DND-41 (cell line): ENCODE measurements at regions not wholly inside any gene's neighbourhood (a gene's known extent, or its start where the extent isn't known, plus 50 kb on each side); places are given as distances from the start of the nearest gene placed in this dataset.
"Not testable (repeated sequence)": the region's sequence is repeated elsewhere in the genome, so short reads cannot be mapped to it uniquely, and the experiment has no call there.

Source experiments
- ATAC-seq: fragments of 200-7000 bp; cut with Tn5 transposase; 3 replicates; pipeline ENCODE4 v1.9.1; 2021; ENCODE audit warnings: low read depth; ENCODE audit not compliant: insufficient read depth
- DNase-seq: peaks from one replicate; pipeline ENCODE4 v3.0.0-alpha.2; 2020
- H2AFZ ChIP-seq: 2 replicates; pipeline ENCODE4 v1.6.0; 2012; ENCODE audit warnings: low read depth, low read length
- H3K27ac ChIP-seq: 2 replicates; pipeline ENCODE4 v1.5.1; 2012; ENCODE audit warnings: low read length, inconsistent platforms
- H3K27me3 ChIP-seq: fragments of 200-600 bp; sonication (generic); 2 replicates; pipeline ENCODE4 v1.6.0; 2012; ENCODE audit warnings: low read length, mild to moderate bottlenecking, inconsistent platforms; ENCODE audit not compliant: insufficient read depth, poor library complexity
- H3K36me3 ChIP-seq: 2 replicates; pipeline ENCODE4 v1.5.1; 2012; ENCODE audit warnings: low read length, inconsistent platforms; ENCODE audit not compliant: insufficient read depth
- H3K4me1 ChIP-seq: 2 replicates; pipeline ENCODE4 v1.5.1; 2012; ENCODE audit warnings: mild to moderate bottlenecking, low read length; ENCODE audit not compliant: insufficient read depth
- H3K4me2 ChIP-seq: 2 replicates; pipeline ENCODE4 v1.6.0; 2012; ENCODE audit warnings: mild to moderate bottlenecking, moderate library complexity, low read length, inconsistent platforms; ENCODE audit not compliant: insufficient read depth
- H3K4me3 ChIP-seq, 2 experiments: fragments of 200-600 bp in 1 of 2; shearing (Covaris generic) in 1 of 2; 2 replicates each; pipeline ENCODE4 v1.5.1; 2012 to 2016; ENCODE audit warnings: inconsistent platforms in 2 of 2, low read length in 2 of 2, mild to moderate bottlenecking in 2 of 2, low read depth in 1 of 2, moderate library complexity in 1 of 2
- H3K79me2 ChIP-seq: 2 replicates; pipeline ENCODE4 v1.6.0; 2012; ENCODE audit warnings: low read length, inconsistent platforms; ENCODE audit not compliant: insufficient read depth
- H3K9ac ChIP-seq: 2 replicates; pipeline ENCODE4 v1.6.0; 2012; ENCODE audit warnings: low read depth, mild to moderate bottlenecking, inconsistent platforms, low read length, moderate library complexity
- H3K9me3 ChIP-seq: 2 replicates; pipeline ENCODE4 v1.5.1; 2012; ENCODE audit warnings: low read length, moderate library complexity, mild to moderate bottlenecking, inconsistent platforms; ENCODE audit not compliant: insufficient read depth, severe bottlenecking
- H4K20me1 ChIP-seq: 2 replicates; pipeline ENCODE4 v1.6.0; 2012; ENCODE audit warnings: low read length; ENCODE audit not compliant: insufficient read depth
- CTCF ChIP-seq: IDR thresholded peaks from 2 replicates; pipeline ENCODE4 v1.5.1; 2012; ENCODE audit warnings: borderline replicate concordance, low read length, moderate library complexity, mild to moderate bottlenecking; ENCODE audit not compliant: poor library complexity, severe bottlenecking; ENCODE audit errors: extremely low read depth
- EZH2 ChIP-seq: IDR thresholded peaks from 3 replicates; pipeline ENCODE4 v1.6.1; 2012; ENCODE audit warnings: borderline replicate concordance, low read depth, mild to moderate bottlenecking, moderate library complexity, low read length, inconsistent platforms; ENCODE audit not compliant: severe bottlenecking

GRCh38 chr4:152062936-152063620, 302.3 kb upstream of the GATB start:
- no peak for ATAC-seq
- H4K20me1 ChIP-seq, result no peaks in the 10 kb centered on the region
- peaks cover 32% of the 10 kb centered on the region for H3K4me1 ChIP-seq
- 0 out of 2 replicates have a peak overlapping the region, but pooled peaks have one; percentile 35 for H3K4me2 ChIP-seq
- 0 out of 2 replicates have a peak overlapping the region, but pooled peaks have one; percentile 4 for H2AFZ ChIP-seq
- H3K36me3 ChIP-seq, result no peaks in the 10 kb centered on the region
- H3K9me3 ChIP-seq, result peaks cover 3% of the 10 kb centered on the region
- H3K27me3 ChIP-seq, result no peaks in the 10 kb centered on the region
- H3K4me3 ChIP-seq, result no peak overlapping the region
- no peak for DNase-seq
- TF ChIP-seq EZH2, result no peak
- no peak for TF ChIP-seq CTCF
- peak overlapping the region; percentile 57 for H3K27ac ChIP-seq
- H3K9ac ChIP-seq, result peak overlapping the region; percentile 9
- H3K79me2 ChIP-seq, result no peaks in the 10 kb centered on the region

- Histone ChIP-seq H3K27ac (no peak overlapping the region), H3K79me2 (no peaks in the 10 kb centered on the region), H3K4me3 (no peak overlapping the region), H3K4me2 (no peak overlapping the region), H3K27me3 (no peaks in the 10 kb centered on the region), H4K20me1 (no peaks in the 10 kb centered on the region), H3K9ac (no peak overlapping the region), H3K4me1 (peaks cover 37% of the 10 kb centered on the region), H2AFZ (no peak overlapping the region), H3K36me3 (no peaks in the 10 kb centered on the region), H3K9me3 (peaks cover 12% of the 10 kb centered on the region)
- ATAC-seq, result no peak
- no peak for DNase-seq
- no peak for TF ChIP-seq CTCF
- no peak for TF ChIP-seq EZH2
Observed at GRCh38 chr4:152054731-152055130, 293.9 kb upstream of the GATB start.

GRCh38 chr4:152052451-152053057, 291.7 kb upstream of the GATB start:
- H3K9me3 ChIP-seq, result peaks cover 9% of the 10 kb centered on the region
- H3K79me2 ChIP-seq, result no peaks in the 10 kb centered on the region
- no peaks in the 10 kb centered on the region for H4K20me1 ChIP-seq
- peaks cover 37% of the 10 kb centered on the region for H3K4me1 ChIP-seq
- no peak overlapping the region for H3K4me3 ChIP-seq
- peak overlapping the region; percentile 24 for H3K9ac ChIP-seq
- no peaks in the 10 kb centered on the region for H3K27me3 ChIP-seq
- peak overlapping the region; percentile 44 for H3K4me2 ChIP-seq
- DNase-seq, result no peak
- H3K27ac ChIP-seq, result peak overlapping the region; percentile 78
- TF ChIP-seq CTCF, result no peak
- no peak for TF ChIP-seq EZH2
- H3K36me3 ChIP-seq, result no peaks in the 10 kb centered on the region
- H2AFZ ChIP-seq, result 0 out of 2 replicates have a peak overlapping the region, but pooled peaks have one; percentile 14
- peak; percentile 82 for ATAC-seq

GRCh38 chr4:152051332-152051731, 290.5 kb upstream of the GATB start:
- not testable (repeated sequence) for H3K4me3 ChIP-seq, H3K27me3 ChIP-seq, H3K79me2 ChIP-seq, H3K9ac ChIP-seq, H4K20me1 ChIP-seq, H2AFZ ChIP-seq, H3K4me2 ChIP-seq, H3K36me3 ChIP-seq, ATAC-seq, DNase-seq, H3K9me3 ChIP-seq
- Histone ChIP-seq H3K27ac (peak overlapping the region; percentile 78), H3K4me1 (peaks cover 37% of the 10 kb centered on the region)
